ENCODE measurements at regions not wholly inside any gene's neighbourhood (a gene's known extent, or its start where the extent isn't known, plus 50 kb on each side); places are given as distances from the start of the nearest gene placed in this dataset.

GRCh38 chr6:163741743-163742363 is 327.3 kb downstream of the QKI start:
- DNase-seq (ENCODE audit: low spot score) = no peak
- no peak for TF ChIP-seq CTCF (IDR thresholded peaks at IDR 0.05)
- no peak overlapping the region for H3K4me3 ChIP-seq
- H3K27ac ChIP-seq = no peak overlapping the region

- no peak for DNase-seq (ENCODE audit: low spot score)
- Histone ChIP-seq H3K27ac (no peak overlapping the region), H3K4me3 (no peak overlapping the region)
- TF ChIP-seq CTCF (IDR thresholded peaks at IDR 0.05) = no peak
These were observed 326.8 kb downstream of the QKI start for GRCh38 chr6:163741342-163741741.

GRCh38 chr6:163739966-163740365 is 325.4 kb downstream of the QKI start:
- TF ChIP-seq CTCF (IDR thresholded peaks at IDR 0.05) = no peak
- Histone ChIP-seq H3K27ac (no peak overlapping the region), H3K4me3 (no peak overlapping the region)
- no peak for DNase-seq (ENCODE audit: low spot score)

- no peak overlapping the region for H3K27ac ChIP-seq
- no peak overlapping the region for H3K4me3 ChIP-seq
- DNase-seq (ENCODE audit: low spot score) = no peak
- TF ChIP-seq CTCF (IDR thresholded peaks at IDR 0.05) = no peak
These were observed 324.8 kb downstream of the QKI start for GRCh38 chr6:163739408-163739725.

- DNase-seq (ENCODE audit: low spot score) = no peak
- no peak for TF ChIP-seq CTCF (IDR thresholded peaks at IDR 0.05)
- Histone ChIP-seq H3K27ac (no peak overlapping the region), H3K4me3 (no peak overlapping the region)
These were observed 324.3 kb downstream of the QKI start for GRCh38 chr6:163738725-163739407.

- no peak for TF ChIP-seq CTCF (IDR thresholded peaks at IDR 0.05)
- H3K4me3 ChIP-seq = no peak overlapping the region
- H3K27ac ChIP-seq = no peak overlapping the region
- peak; percentile 47 for DNase-seq (ENCODE audit: low spot score)
These were observed 323.8 kb downstream of the QKI start for GRCh38 chr6:163738304-163738703.

GRCh38 chr6:163735076-163735475 is 320.6 kb downstream of the QKI start:
- TF ChIP-seq CTCF (IDR thresholded peaks at IDR 0.05) = no peak
- peak; percentile 40 for DNase-seq (ENCODE audit: low spot score)
- Histone ChIP-seq H3K27ac (no peak overlapping the region), H3K4me3 (no peak overlapping the region)
